IMR-90 (cell line): ENCODE measurements at regions not wholly inside any gene's neighbourhood (a gene's known extent, or its start where the extent isn't known, plus 50 kb on each side); places are given as distances from the start of the nearest gene placed in this dataset.

ENCODE experiments used
- ATAC-seq: fragments of 200-7000 bp; cut with Tn5 transposase; 2 replicates; pipeline ENCODE4 v1.9.1; 2020; ENCODE audit warnings: low read depth, mild to moderate bottlenecking, moderate library complexity
- BruUV-seq: library from RNA; stranded (reverse); fragments of 400-500 nt; replicated peaks from 2 replicates; lab custom pipeline; 2021; lab: Mats Ljungman, UMichigan
- CTCF ChIA-PET: fragments of 300-600 bp; formaldehyde crosslinking; extraction: SDS; loops from one replicate; lab custom pipeline; 2021; ENCODE audit warnings: antibody characterized with exemption; lab: Yijun Ruan, JAX
- POLR2A ChIA-PET: fragments of 300-600 bp; sonication (Branson Sonifier 250); formaldehyde crosslinking; loops from one replicate; lab custom pipeline; 2022; ENCODE audit warnings: antibody characterized with exemption; ENCODE audit not compliant: unreplicated experiment; lab: Charles Lee
- DNase-seq: peaks from one replicate; pipeline ENCODE4 v3.0.0; 2013
- H2AFZ ChIP-seq: replicated peaks from 2 replicates; pipeline ENCODE3; 2013; ENCODE audit warnings: low read length, mild to moderate bottlenecking; ENCODE audit not compliant: poor library complexity
- H2AK5ac ChIP-seq: 2 replicates; pipeline ENCODE4 v1.6.1; 2013; ENCODE audit warnings: low read depth, low read length, inconsistent platforms
- H2AK9ac ChIP-seq: replicated peaks from 2 replicates; pipeline ENCODE3; 2013; ENCODE audit warnings: mild to moderate bottlenecking, low read depth, low read length, moderate library complexity; ENCODE audit not compliant: poor library complexity
- H2BK120ac ChIP-seq: 2 replicates; pipeline ENCODE4 v1.6.1; 2013; ENCODE audit warnings: low read depth, low read length, inconsistent platforms
- H2BK15ac ChIP-seq: 3 replicates; pipeline ENCODE4 v1.6.1; 2013; ENCODE audit warnings: low read depth, low read length, inconsistent platforms
- H2BK20ac ChIP-seq: 2 replicates; pipeline ENCODE4 v1.6.1; 2013; ENCODE audit warnings: low read depth, mild to moderate bottlenecking, inconsistent platforms, low read length, moderate library complexity
- H2BK5ac ChIP-seq: 2 replicates; pipeline ENCODE4 v1.6.1; 2013; ENCODE audit warnings: mild to moderate bottlenecking, low read depth, low read length, inconsistent platforms; ENCODE audit not compliant: poor library complexity, severe bottlenecking
- H3K14ac ChIP-seq: replicated peaks from 2 replicates; pipeline ENCODE4 v1.6.1; 2013; ENCODE audit warnings: low read depth, low read length, inconsistent platforms
- H3K18ac ChIP-seq: 2 replicates; pipeline ENCODE4 v1.6.1; 2013; ENCODE audit warnings: low read depth, low read length, control low read depth
- H3K23ac ChIP-seq: 2 replicates; pipeline ENCODE4 v1.6.1; 2013; ENCODE audit warnings: low read depth, low read length, inconsistent platforms
- H3K27ac ChIP-seq: 2 replicates; pipeline ENCODE4 v1.5.1; 2013; ENCODE audit warnings: mild to moderate bottlenecking, control low read depth, low read length; ENCODE audit not compliant: insufficient read depth
- H3K27me3 ChIP-seq: 2 replicates; pipeline ENCODE4 v1.6.1; 2013; ENCODE audit warnings: low read length; ENCODE audit not compliant: control insufficient read depth, insufficient read depth
- H3K36me3 ChIP-seq: 2 replicates; pipeline ENCODE4 v1.6.1; 2013; ENCODE audit warnings: low read length, mixed read lengths; ENCODE audit not compliant: control insufficient read depth, insufficient read depth
- H3K4ac ChIP-seq: 2 replicates; pipeline ENCODE4 v1.6.1; 2013; ENCODE audit warnings: low read depth, low read length, inconsistent platforms
- H3K4me1 ChIP-seq: 2 replicates; pipeline ENCODE4 v1.6.1; 2013; ENCODE audit warnings: low read length, mixed read lengths; ENCODE audit not compliant: control insufficient read depth, insufficient read depth
- H3K4me2 ChIP-seq: 2 replicates; pipeline ENCODE4 v1.6.1; 2013; ENCODE audit warnings: low read depth, mild to moderate bottlenecking, control low read depth, low read length, moderate library complexity
- H3K4me3 ChIP-seq: 2 replicates; pipeline ENCODE4 v1.5.1; 2013; ENCODE audit warnings: low read depth, mild to moderate bottlenecking, control low read depth, low read length, moderate library complexity; ENCODE audit not compliant: insufficient read depth
- H3K56ac ChIP-seq: 2 replicates; pipeline ENCODE4 v1.6.1; 2013; ENCODE audit warnings: low read length, inconsistent platforms; ENCODE audit not compliant: insufficient read depth; ENCODE audit errors: extremely low read depth
- H3K79me1 ChIP-seq, 2 experiments: 2 replicates each; pipeline ENCODE4 v1.6.1; 2013; ENCODE audit warnings: low read length in 2 of 2, inconsistent platforms in 1 of 2, low read depth in 1 of 2
- H3K9ac ChIP-seq: 2 replicates; pipeline ENCODE4 v1.6.1; 2013; ENCODE audit warnings: low read depth, low read length, control low read depth
- H3K9me1 ChIP-seq: 2 replicates; pipeline ENCODE4 v1.6.1; 2013; ENCODE audit warnings: low read length, inconsistent platforms; ENCODE audit not compliant: insufficient read depth
- H3K9me3 ChIP-seq: 2 replicates; pipeline ENCODE4 v1.6.1; 2013; ENCODE audit warnings: low read length; ENCODE audit not compliant: control insufficient read depth, insufficient read depth
- H4K20me1 ChIP-seq: 2 replicates; pipeline ENCODE4 v1.6.1; 2013; ENCODE audit warnings: low read length, inconsistent platforms; ENCODE audit not compliant: insufficient read depth
- H4K5ac ChIP-seq: 2 replicates; pipeline ENCODE4 v1.6.1; 2013; ENCODE audit warnings: mild to moderate bottlenecking, low read depth, low read length, control low read depth
- H4K8ac ChIP-seq, 2 experiments: 2 replicates each; pipeline ENCODE4 v1.6.1; 2013; ENCODE audit warnings: low read depth in 2 of 2, low read length in 2 of 2, control low read depth in 1 of 2, inconsistent platforms in 1 of 2
- H4K91ac ChIP-seq: 2 replicates; pipeline ENCODE4 v1.6.1; 2013; ENCODE audit warnings: low read depth, low read length, inconsistent platforms; ENCODE audit not compliant: insufficient read depth
- CEBPB ChIP-seq: IDR thresholded peaks from 2 replicates; pipeline ENCODE4 v1.6.1; 2012; ENCODE audit warnings: low read depth, low read length, improper control_type of control experiment
- CHD1 ChIP-seq: IDR thresholded peaks from 2 replicates; pipeline ENCODE4 v1.6.1; 2012; ENCODE audit warnings: low read depth, low read length, improper control_type of control experiment
- MXI1 ChIP-seq: IDR thresholded peaks from 2 replicates; pipeline ENCODE4 v1.6.1; 2012; ENCODE audit warnings: low read depth, mild to moderate bottlenecking, low read length, moderate library complexity, borderline replicate concordance
- WGBS, 2 experiments: methylation state at CpG; one replicate each; pipeline versions ENCODE4 v1.1.5 to v1.1.7; 2013; ENCODE audit warnings: missing lambda C conversion rate in 2 of 2; ENCODE audit not compliant: insufficient read length in 1 of 2; ENCODE audit errors: extremely low coverage in 2 of 2; 5-methylcytosine and 5-hydroxymethylcytosine counted together
- dilution Hi-C: fragments of 300-500 bp; cut with HindIII; formaldehyde crosslinking; loops from one replicate; pipeline ENCODE4 v1.14.3; 2018; ENCODE audit warnings: low sequenced_read_pairs; ENCODE audit not compliant: unreplicated experiment
- in situ Hi-C: fragments of 300-500 bp; cut with MboI; formaldehyde crosslinking; loops from 3 replicates; pipeline ENCODE4 v1.14.3; 2019; ENCODE audit warnings: low sequenced_read_pairs, inconsistent platforms, mixed read lengths
- intact Hi-C: fragments of 100-400 bp; cut with micrococcal nuclease; formaldehyde crosslinking; loops from 2 replicates; pipeline ENCODE4 v1.10.0; 2022

GRCh38 chr21:16241479-16241963 is 511.7 kb downstream of the USP25 start:
- no peak overlapping the region for H3K18ac ChIP-seq
- no peaks in the 10 kb centered on the region for H3K36me3 ChIP-seq
- H4K20me1 ChIP-seq = no peaks in the 10 kb centered on the region
- CTCF ChIA-PET = no interaction called here
- POLR2A ChIA-PET = no interaction called here
- H2AK5ac ChIP-seq = no peak overlapping the region
- no peaks in the 10 kb centered on the region for H3K9me3 ChIP-seq
- H4K91ac ChIP-seq = no peak overlapping the region
- H2BK15ac ChIP-seq = no peak overlapping the region
- H3K27me3 ChIP-seq = no peaks in the 10 kb centered on the region
- no peak overlapping the region for H3K4me2 ChIP-seq
- no peaks in the 10 kb centered on the region for H3K9me1 ChIP-seq
- TF ChIP-seq CHD1 = no peak
- TF ChIP-seq MXI1 = no peak
- no peak for TF ChIP-seq CEBPB
- ATAC-seq (no peak), DNase-seq (no peak)
- no peak overlapping the region for H3K4me3 ChIP-seq
- no peak overlapping the region for H3K27ac ChIP-seq
- dilution Hi-C loops (no loop called here), intact Hi-C loops (no loop called here), in situ Hi-C loops (no loop called here)
- no peak overlapping the region for H3K14ac ChIP-seq
- H2AK9ac ChIP-seq = no peak overlapping the region
- BruUV-seq = no TSS peak
- H2BK20ac ChIP-seq = no peak overlapping the region
- H2BK120ac ChIP-seq = no peak overlapping the region
- WGBS, 2 experiments = 72% methylated on average over 2 of the region's 6 CpGs; no CpG with 5 or more reads in 1 of the 2 experiments
- H4K5ac ChIP-seq = no peak overlapping the region
- H3K79me1 ChIP-seq = no peaks in the 10 kb centered on the region
- H2AFZ ChIP-seq = no peak overlapping the region
- H2BK5ac ChIP-seq = no peak overlapping the region
- H3K9ac ChIP-seq = no peak overlapping the region
- no peak overlapping the region for H3K56ac ChIP-seq
- H4K8ac ChIP-seq = no peak overlapping the region
- no peak overlapping the region for H3K4ac ChIP-seq
- no peak overlapping the region for H3K23ac ChIP-seq
- no peaks in the 10 kb centered on the region for H3K4me1 ChIP-seq
